Loucy (cell line): ENCODE measurements at regions not wholly inside any gene's neighbourhood (a gene's known extent, or its start where the extent isn't known, plus 50 kb on each side); places are given as distances from the start of the nearest gene placed in this dataset.

Source experiments
- H2AFZ ChIP-seq: fragments of 200-600 bp; sonication (generic); 2 replicates; pipeline ENCODE4 v1.6.0; 2016; ENCODE audit warnings: antibody characterized with exemption, mild to moderate bottlenecking, low read length, moderate library complexity
- H3F3A ChIP-seq: fragments of 200-600 bp; 2 replicates; pipeline ENCODE4 v1.6.0; 2016; ENCODE audit warnings: antibody characterized with exemption, low read depth, mild to moderate bottlenecking
- H3K27me3 ChIP-seq: fragments of 200-600 bp; sonication (generic); 2 replicates; pipeline ENCODE4 v1.6.1; 2014; ENCODE audit warnings: low read length, mild to moderate bottlenecking; ENCODE audit not compliant: insufficient read depth, poor library complexity, severe bottlenecking
- H3K36me3 ChIP-seq: fragments of 200-600 bp; sonication (generic); 2 replicates; pipeline ENCODE4 v1.6.1; 2016; ENCODE audit warnings: low read length; ENCODE audit not compliant: insufficient read depth
- H3K4me1 ChIP-seq: fragments of 200-600 bp; sonication (generic); 2 replicates; pipeline ENCODE4 v1.5.1; 2014; ENCODE audit warnings: low read length, mild to moderate bottlenecking; ENCODE audit not compliant: insufficient read depth, poor library complexity, severe bottlenecking
- H3K4me2 ChIP-seq: fragments of 200-600 bp; sonication (generic); 2 replicates; pipeline ENCODE4 v1.6.0; 2014; ENCODE audit warnings: antibody characterized with exemption, low read length, low read depth, mild to moderate bottlenecking; ENCODE audit not compliant: poor library complexity, severe bottlenecking
- H3K4me3 ChIP-seq: fragments of 200-600 bp; sonication (generic); 2 replicates; pipeline ENCODE4 v1.5.1; 2014; ENCODE audit warnings: low read length, mild to moderate bottlenecking, mixed read lengths; ENCODE audit not compliant: poor library complexity, severe bottlenecking
- H3K79me2 ChIP-seq: fragments of 200-600 bp; sonication (generic); 2 replicates; pipeline ENCODE4 v1.6.1; 2014; ENCODE audit warnings: low read length; ENCODE audit not compliant: insufficient read depth
- H3K9ac ChIP-seq: fragments of 200-600 bp; sonication (generic); 2 replicates; pipeline ENCODE4 v1.6.0; 2014; ENCODE audit warnings: mild to moderate bottlenecking, low read depth, low read length, moderate library complexity; ENCODE audit not compliant: poor library complexity, severe bottlenecking
- H3K9me2 ChIP-seq: fragments of 200-600 bp; sonication (generic); replicated peaks from 2 replicates; pipeline ENCODE4 v1.6.1; 2016; ENCODE audit warnings: low read depth, low read length, mixed read lengths
- H3K9me3 ChIP-seq: fragments of 200-600 bp; sonication (generic); 2 replicates; pipeline ENCODE4 v1.6.1; 2014; ENCODE audit warnings: mild to moderate bottlenecking, antibody characterized with exemption, low read length, low read depth; ENCODE audit not compliant: insufficient read depth
- H4K20me1 ChIP-seq: fragments of 200-600 bp; sonication (generic); 2 replicates; pipeline ENCODE4 v1.6.0; 2014; ENCODE audit warnings: antibody characterized with exemption, low read length, mild to moderate bottlenecking; ENCODE audit not compliant: insufficient read depth, poor library complexity, severe bottlenecking
- CTCF ChIP-seq: fragments of 200-600 bp; sonication (generic); conservative IDR thresholded peaks from 2 replicates; pipeline ENCODE4 v1.5.1; 2014; ENCODE audit warnings: mild to moderate bottlenecking, antibody characterized with exemption, low read length
- EZH2phosphoT487 ChIP-seq: fragments of 200-600 bp; IDR thresholded peaks from 2 replicates; pipeline ENCODE4 v1.6.1; 2018; ENCODE audit warnings: antibody characterized with exemption, mild to moderate bottlenecking, moderate library complexity, borderline replicate concordance

GRCh38 chr18:67239826-67240225 is 276.7 kb downstream of the DSEL start:
- H3K4me2 ChIP-seq: no peak overlapping the region
- no peaks in the 10 kb centered on the region for H3K9me2 ChIP-seq
- H3K27me3 ChIP-seq: no peaks in the 10 kb centered on the region
- H3K9ac ChIP-seq: no peak overlapping the region
- H4K20me1 ChIP-seq: no peaks in the 10 kb centered on the region
- no peak overlapping the region for H3K4me3 ChIP-seq
- H3K36me3 ChIP-seq: no peaks in the 10 kb centered on the region
- no peak overlapping the region for H2AFZ ChIP-seq
- peaks cover 18% of the 10 kb centered on the region for H3K4me1 ChIP-seq
- no peak for TF ChIP-seq CTCF
- no peak for TF ChIP-seq EZH2phosphoT487
- no peaks in the 10 kb centered on the region for H3K9me3 ChIP-seq
- no peaks in the 10 kb centered on the region for H3K79me2 ChIP-seq
- no peaks in the 10 kb centered on the region for H3F3A ChIP-seq

DNA sequence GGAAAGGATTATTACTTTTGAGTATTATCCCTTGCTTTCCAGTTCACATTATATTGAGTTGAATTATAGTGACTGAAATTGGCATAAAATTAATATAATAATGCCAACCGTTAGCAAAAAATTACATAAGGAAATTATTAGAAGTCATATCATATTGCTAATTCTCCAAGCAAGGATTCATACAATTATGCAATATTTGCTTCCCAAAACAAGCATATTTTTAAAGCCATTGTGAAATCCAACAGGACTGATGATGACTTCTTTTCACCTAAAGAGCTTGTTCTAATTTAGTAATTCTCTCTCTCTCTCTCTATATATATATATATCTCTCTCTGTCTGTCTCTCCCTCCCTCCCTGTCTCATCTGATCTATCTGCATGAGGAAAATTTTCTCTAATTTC is 283.5 kb downstream of the DSEL start:
- Histone ChIP-seq H3K4me2 (no peak overlapping the region), H2AFZ (no peak overlapping the region)

GRCh38 chr18:67232406-67232805 is 284.1 kb downstream of the DSEL start:
- Histone ChIP-seq H3K9me2 (no peaks in the 10 kb centered on the region), H4K20me1 (no peaks in the 10 kb centered on the region), H3K4me1 (no peaks in the 10 kb centered on the region), H3K79me2 (no peaks in the 10 kb centered on the region), H3K9ac (no peak overlapping the region), H3K4me3 (no peak overlapping the region), H3F3A (no peaks in the 10 kb centered on the region), H3K36me3 (no peaks in the 10 kb centered on the region), H3K9me3 (no peaks in the 10 kb centered on the region), H2AFZ (no peak overlapping the region), H3K27me3 (no peaks in the 10 kb centered on the region), H3K4me2 (no peak overlapping the region)
- no peak for TF ChIP-seq CTCF
- no peak for TF ChIP-seq EZH2phosphoT487

More for the DNA sequence above, 283.5 kb downstream of the DSEL start:
- no peak overlapping the region for H3K4me3 ChIP-seq
- H3K4me1 ChIP-seq: no peaks in the 10 kb centered on the region
- H3K9me2 ChIP-seq: no peaks in the 10 kb centered on the region
- no peaks in the 10 kb centered on the region for H3K27me3 ChIP-seq
- H3K9ac ChIP-seq: no peak overlapping the region
- no peaks in the 10 kb centered on the region for H4K20me1 ChIP-seq
- no peaks in the 10 kb centered on the region for H3F3A ChIP-seq
- no peak for TF ChIP-seq CTCF
- TF ChIP-seq EZH2phosphoT487: no peak
- no peaks in the 10 kb centered on the region for H3K9me3 ChIP-seq
- no peaks in the 10 kb centered on the region for H3K36me3 ChIP-seq
- no peaks in the 10 kb centered on the region for H3K79me2 ChIP-seq
